ENCODE measurements at regions not wholly inside any gene's neighbourhood (a gene's known extent, or its start where the extent isn't known, plus 50 kb on each side); places are given as distances from the start of the nearest gene placed in this dataset.

- CTCF ChIA-PET: interaction anchor here (1.2 kb wide), 1 partner anchor 112 kb away, joined by 3 read pairs; no protein-coding TSS in a partner anchor
- TF ChIP-seq TARDBP (IDR thresholded peaks at IDR 0.05) (no peak), FOXA1 (IDR thresholded peaks at IDR 0.05) (no peak), FOXM1 (IDR thresholded peaks at IDR 0.05; ENCODE audit: borderline replicate concordance) (no peak), ZNF384 (IDR thresholded peaks at IDR 0.05) (no peak), SP1 (IDR thresholded peaks at IDR 0.05) (no peak)
- POLR2A ChIA-PET: no interaction called here
- no peak for DNase-seq (ENCODE audit: extremely low spot score)
Measured at GRCh38 chr15:60214201-60214600, 183.6 kb downstream of the ANXA2 start.

GRCh38 chr15:60215225-60215963 lies 182.4 kb downstream of the ANXA2 start:
- no peak for DNase-seq (ENCODE audit: extremely low spot score)
- CTCF ChIA-PET: interaction anchor here (0.6 to 1.2 kb wide), 2 partner anchors 16 to 222 kb away, joined by 3 read pairs; no protein-coding TSS in a partner anchor
- POLR2A ChIA-PET: no interaction called here
- TF ChIP-seq FOXA1 (IDR thresholded peaks at IDR 0.05) (no peak), ARNT (IDR thresholded peaks at IDR 0.05) (no peak), LEF1 (IDR thresholded peaks at IDR 0.05; ENCODE audit: borderline replicate concordance) (no peak), TARDBP (IDR thresholded peaks at IDR 0.05) (no peak), ELF4 (IDR thresholded peaks at IDR 0.05) (no peak), FOXM1 (IDR thresholded peaks at IDR 0.05; ENCODE audit: borderline replicate concordance) (no peak), PKNOX1 (IDR thresholded peaks at IDR 0.05) (no peak), BHLHE40 (IDR thresholded peaks at IDR 0.05; ENCODE audit: borderline replicate concordance) (no peak), HDGF (IDR thresholded peaks at IDR 0.05; ENCODE audit: borderline replicate concordance) (no peak), FOXK2 (IDR thresholded peaks at IDR 0.05) (no peak), CTBP1 (IDR thresholded peaks at IDR 0.05; ENCODE audit: borderline replicate concordance) (no peak), NFRKB (IDR thresholded peaks at IDR 0.05) (no peak), SUZ12 (IDR thresholded peaks at IDR 0.05) (no peak), L3MBTL2 (conservative IDR thresholded peaks at IDR 0.05) (no peak), SP1 (IDR thresholded peaks at IDR 0.05) (no peak), ZNF384 (IDR thresholded peaks at IDR 0.05) (no peak)

- TF ChIP-seq HDGF (IDR thresholded peaks at IDR 0.05; ENCODE audit: borderline replicate concordance): no peak
- TF ChIP-seq SUZ12 (IDR thresholded peaks at IDR 0.05): no peak
- TF ChIP-seq SP1 (IDR thresholded peaks at IDR 0.05): no peak
- no peak for TF ChIP-seq BHLHE40 (IDR thresholded peaks at IDR 0.05; ENCODE audit: borderline replicate concordance)
- TF ChIP-seq L3MBTL2 (conservative IDR thresholded peaks at IDR 0.05): no peak
- TF ChIP-seq FOXK2 (IDR thresholded peaks at IDR 0.05): no peak
- TF ChIP-seq PKNOX1 (IDR thresholded peaks at IDR 0.05): no peak
- no peak for TF ChIP-seq FOXM1 (IDR thresholded peaks at IDR 0.05; ENCODE audit: borderline replicate concordance)
- no peak for TF ChIP-seq TARDBP (IDR thresholded peaks at IDR 0.05)
- TF ChIP-seq FOXA1 (IDR thresholded peaks at IDR 0.05): no peak
- no peak for TF ChIP-seq ARNT (IDR thresholded peaks at IDR 0.05)
- TF ChIP-seq ELF4 (IDR thresholded peaks at IDR 0.05): no peak
- TF ChIP-seq LEF1 (IDR thresholded peaks at IDR 0.05; ENCODE audit: borderline replicate concordance): no peak
- CTCF ChIA-PET: no interaction called here
- POLR2A ChIA-PET: no interaction called here
- DNase-seq (ENCODE audit: extremely low spot score): no peak
Measured at GRCh38 chr15:60217161-60217560, 180.6 kb downstream of the ANXA2 start.

- CTCF ChIA-PET: no interaction called here
- POLR2A ChIA-PET: no interaction called here
- no peak for DNase-seq (ENCODE audit: extremely low spot score)
- no peak for TF ChIP-seq TARDBP (IDR thresholded peaks at IDR 0.05)
- no peak for TF ChIP-seq HDGF (IDR thresholded peaks at IDR 0.05; ENCODE audit: borderline replicate concordance)
- TF ChIP-seq FOXK2 (IDR thresholded peaks at IDR 0.05): no peak
- TF ChIP-seq ELF4 (IDR thresholded peaks at IDR 0.05): no peak
- TF ChIP-seq L3MBTL2 (conservative IDR thresholded peaks at IDR 0.05): no peak
- no peak for TF ChIP-seq FOXM1 (IDR thresholded peaks at IDR 0.05; ENCODE audit: borderline replicate concordance)
- no peak for TF ChIP-seq FOXA1 (IDR thresholded peaks at IDR 0.05)
- no peak for TF ChIP-seq SUZ12 (IDR thresholded peaks at IDR 0.05)
- no peak for TF ChIP-seq ARNT (IDR thresholded peaks at IDR 0.05)
- no peak for TF ChIP-seq PKNOX1 (IDR thresholded peaks at IDR 0.05)
- no peak for TF ChIP-seq LEF1 (IDR thresholded peaks at IDR 0.05; ENCODE audit: borderline replicate concordance)
- no peak for TF ChIP-seq CTBP1 (IDR thresholded peaks at IDR 0.05; ENCODE audit: borderline replicate concordance)
- no peak for TF ChIP-seq NFRKB (IDR thresholded peaks at IDR 0.05)
- TF ChIP-seq ZNF384 (IDR thresholded peaks at IDR 0.05): no peak
- no peak for TF ChIP-seq BHLHE40 (IDR thresholded peaks at IDR 0.05; ENCODE audit: borderline replicate concordance)
Measured at GRCh38 chr15:60218256-60218655, 179.5 kb downstream of the ANXA2 start.

GRCh38 chr15:60219866-60220265 lies 177.9 kb downstream of the ANXA2 start:
- TF ChIP-seq LEF1 (IDR thresholded peaks at IDR 0.05; ENCODE audit: borderline replicate concordance) (no peak), HDGF (IDR thresholded peaks at IDR 0.05; ENCODE audit: borderline replicate concordance) (no peak), PKNOX1 (IDR thresholded peaks at IDR 0.05) (no peak), ARNT (IDR thresholded peaks at IDR 0.05) (no peak), BHLHE40 (IDR thresholded peaks at IDR 0.05; ENCODE audit: borderline replicate concordance) (no peak), FOXA1 (IDR thresholded peaks at IDR 0.05) (no peak), FOXM1 (IDR thresholded peaks at IDR 0.05; ENCODE audit: borderline replicate concordance) (no peak), TARDBP (IDR thresholded peaks at IDR 0.05) (no peak), CTBP1 (IDR thresholded peaks at IDR 0.05; ENCODE audit: borderline replicate concordance) (no peak), L3MBTL2 (conservative IDR thresholded peaks at IDR 0.05) (no peak), NFRKB (IDR thresholded peaks at IDR 0.05) (no peak), SUZ12 (IDR thresholded peaks at IDR 0.05) (no peak), ELF4 (IDR thresholded peaks at IDR 0.05) (no peak), ZNF384 (IDR thresholded peaks at IDR 0.05) (no peak), FOXK2 (IDR thresholded peaks at IDR 0.05) (no peak), SP1 (IDR thresholded peaks at IDR 0.05) (no peak)
- DNase-seq (ENCODE audit: extremely low spot score): no peak
- ChIA-PET CTCF (interaction anchor here (1.0 kb wide), 1 partner anchor 107 kb away, joined by 3 read pairs; no protein-coding TSS in a partner anchor), POLR2A (no interaction called here)
